SK-N-SH (cell line): ENCODE measurements at regions not wholly inside any gene's neighbourhood (a gene's known extent, or its start where the extent isn't known, plus 50 kb on each side); places are given as distances from the start of the nearest gene placed in this dataset.

ENCODE experiments used
- CTCF ChIA-PET: fragments of 300-600, 350-600 bp; formaldehyde crosslinking; extraction: SDS; loops from one replicate; lab custom pipeline; 2021; lab: Yijun Ruan, JAX
- POLR2A ChIA-PET: fragments of 350-600 bp; sonication (Branson Sonifier 250); formaldehyde crosslinking; extraction: SDS; loops from one replicate; lab custom pipeline; 2020; ENCODE audit warnings: antibody characterized with exemption, inconsistent platforms; lab: Yijun Ruan, JAX
- DNase-seq: peaks from one replicate; pipeline ENCODE4 v3.0.0; 2012
- H2AFZ ChIP-seq: fragments of 200-600 bp; sonication (generic); 2 replicates; pipeline ENCODE4 v1.8.1; 2016; ENCODE audit warnings: antibody characterized with exemption, mild to moderate bottlenecking, low read depth
- H3F3A ChIP-seq: fragments of 200-600 bp; sonication (generic); replicated peaks from 2 replicates; pipeline ENCODE3; 2016; ENCODE audit warnings: antibody characterized with exemption, mild to moderate bottlenecking; ENCODE audit not compliant: insufficient read depth
- H3K27ac ChIP-seq, 2 experiments: fragments of 200-500 bp in 1 of 2; fragments of 200-600 bp in 1 of 2; sonication (Bioruptor generic) in 1 of 2; sonication (generic), shearing (Covaris generic) in 1 of 2; 2 replicates each; pipeline versions ENCODE4 v1.5.1 to v1.6.1; 2014 to 2016; ENCODE audit warnings: low read depth in 2 of 2, inconsistent platforms in 1 of 2, low read length in 1 of 2, mild to moderate bottlenecking in 1 of 2, mixed read lengths in 1 of 2
- H3K27me3 ChIP-seq: fragments of 200-600 bp; sonication (generic), shearing (Covaris generic); 2 replicates; pipeline ENCODE4 v1.6.1; 2016; ENCODE audit warnings: mixed run types; ENCODE audit not compliant: insufficient read depth
- H3K36me3 ChIP-seq, 2 experiments: fragments of 200-500 bp in 1 of 2; fragments of 200-600 bp in 1 of 2; sonication (Bioruptor generic) in 1 of 2; sonication (generic) in 1 of 2; replicated peaks in 1 of 2; 2 replicates each; pipeline versions ENCODE3 to v1.5.1; 2014 to 2016; ENCODE audit warnings: low read length in 1 of 2, mild to moderate bottlenecking in 1 of 2; ENCODE audit not compliant: insufficient read depth in 2 of 2, control insufficient read depth in 1 of 2
- H3K4me1 ChIP-seq, 2 experiments: fragments of 200-500 bp in 1 of 2; fragments of 200-600 bp in 1 of 2; sonication (Bioruptor generic) in 1 of 2; sonication (generic), shearing (Covaris generic) in 1 of 2; 2 replicates each; pipeline versions ENCODE4 v1.5.1 to v1.6.1; 2014 to 2016; ENCODE audit warnings: low read depth in 1 of 2, low read length in 1 of 2, mixed run types in 1 of 2; ENCODE audit not compliant: insufficient read depth in 2 of 2, control insufficient read depth in 1 of 2
- H3K4me2 ChIP-seq: fragments of 200-600 bp; sonication (generic), shearing (Covaris generic); 2 replicates; pipeline ENCODE4 v1.6.1; 2017; ENCODE audit warnings: mixed run types
- H3K4me3 ChIP-seq, 2 experiments: fragments of 200-500 bp in 1 of 2; fragments of 200-600 bp in 1 of 2; sonication (Bioruptor generic) in 1 of 2; sonication (generic), shearing (Covaris generic) in 1 of 2; 2 replicates each; pipeline versions ENCODE4 v1.5.1 to v1.8.1; 2014 to 2016; ENCODE audit warnings: low read depth in 2 of 2, inconsistent platforms in 1 of 2, low read length in 1 of 2, mild to moderate bottlenecking in 1 of 2, mixed read lengths in 1 of 2, moderate library complexity in 1 of 2
- H3K79me2 ChIP-seq: fragments of 200-600 bp; sonication (generic); 2 replicates; pipeline ENCODE4 v1.8.1; 2017; ENCODE audit warnings: mild to moderate bottlenecking; ENCODE audit not compliant: insufficient read depth
- H3K9ac ChIP-seq: fragments of 200-600 bp; sonication (generic); 2 replicates; pipeline ENCODE4 v1.6.1; 2017; ENCODE audit warnings: mixed run types
- H3K9me2 ChIP-seq: fragments of 200-600 bp; sonication (generic); 2 replicates; pipeline ENCODE4 v1.6.1; 2017; ENCODE audit warnings: mixed run types
- H3K9me3 ChIP-seq: fragments of 200-600 bp; sonication (generic); 2 replicates; pipeline ENCODE4 v1.6.1; 2017; ENCODE audit warnings: mixed run types, mild to moderate bottlenecking, moderate library complexity
- H4K20me1 ChIP-seq: fragments of 200-600 bp; sonication (generic); 2 replicates; pipeline ENCODE4 v1.6.1; 2017; ENCODE audit warnings: mild to moderate bottlenecking, mixed run types; ENCODE audit not compliant: insufficient read depth
- CHD2 ChIP-seq: fragments of 150-350 bp; IDR thresholded peaks from 2 replicates; pipeline ENCODE4 v1.6.1; 2018; ENCODE audit warnings: low read length; ENCODE audit not compliant: partially characterized antibody
- CTCF ChIP-seq: fragments of 200-600 bp; sonication (generic); IDR thresholded peaks from 2 replicates; pipeline ENCODE4 v1.6.1; 2017; ENCODE audit warnings: antibody characterized with exemption, mild to moderate bottlenecking, moderate library complexity
- ELF1 ChIP-seq: IDR thresholded peaks from 2 replicates; pipeline ENCODE4 v1.4.0; 2012
- FOXJ3 ChIP-seq: sonication (generic); formaldehyde crosslinking; IDR thresholded peaks from 2 replicates; pipeline ENCODE4 v1.5.1; 2020; ENCODE audit warnings: mild to moderate bottlenecking, missing genetic modification reagents
- FOXM1 ChIP-seq: IDR thresholded peaks from 2 replicates; pipeline ENCODE4 v1.4.0; 2012; ENCODE audit warnings: low read depth, mild to moderate bottlenecking
- GABPA ChIP-seq: IDR thresholded peaks from 2 replicates; pipeline ENCODE4 v1.4.0; 2012; ENCODE audit warnings: low read depth, mild to moderate bottlenecking
- MEF2A ChIP-seq: IDR thresholded peaks from 2 replicates; pipeline ENCODE4 v1.4.0; 2012; ENCODE audit warnings: low read depth, borderline replicate concordance
- MXI1 ChIP-seq: IDR thresholded peaks from 2 replicates; pipeline ENCODE4 v1.6.1; 2012; ENCODE audit warnings: mild to moderate bottlenecking, low read depth, low read length, improper control_type of control experiment
- NFIC ChIP-seq: IDR thresholded peaks from 2 replicates; pipeline ENCODE4 v1.4.0; 2012; ENCODE audit warnings: borderline replicate concordance
- NRF1 ChIP-seq: IDR thresholded peaks from 2 replicates; pipeline ENCODE4 v1.6.1; 2012; ENCODE audit warnings: low read depth, mild to moderate bottlenecking, low read length
- PBX3 ChIP-seq: IDR thresholded peaks from 2 replicates; pipeline ENCODE4; 2012
- POLR2AphosphoS5 ChIP-seq: IDR thresholded peaks from 2 replicates; pipeline ENCODE4 v1.6.1; 2012; ENCODE audit warnings: low read depth, low read length
- RAD21 ChIP-seq: IDR thresholded peaks from 2 replicates; pipeline ENCODE4 v1.6.1; 2012; ENCODE audit warnings: mild to moderate bottlenecking, low read length
- RXRA ChIP-seq: IDR thresholded peaks from 2 replicates; pipeline ENCODE4 v1.4.0; 2012; ENCODE audit warnings: low read depth, mild to moderate bottlenecking, borderline replicate concordance
- TCF12 ChIP-seq: IDR thresholded peaks from 2 replicates; pipeline ENCODE4 v1.4.0; 2012
- TEAD4 ChIP-seq: IDR thresholded peaks from 2 replicates; pipeline ENCODE4 v1.4.0; 2012; ENCODE audit warnings: mild to moderate bottlenecking, borderline replicate concordance; ENCODE audit not compliant: insufficient read depth
- USF2 ChIP-seq: fragments of 150-350 bp; IDR thresholded peaks from 2 replicates; pipeline ENCODE4 v1.6.1; 2017; ENCODE audit warnings: antibody characterized with exemption, low read length, low read depth, borderline replicate concordance
- YY1 ChIP-seq: IDR thresholded peaks from 2 replicates; pipeline ENCODE4 v1.4.0; 2012; ENCODE audit warnings: low read depth, mild to moderate bottlenecking
- WGBS: methylation state at CpG from one replicate; pipeline ENCODE4 v1.1.6; 2017; ENCODE audit warnings: low lambda C conversion rate; 5-methylcytosine and 5-hydroxymethylcytosine counted together
- TF ChIP-seq, protein P1 (sequence below): fragments of 150-350 bp; IDR thresholded peaks from 2 replicates; pipeline ENCODE4 v1.6.1; 2016; ENCODE audit warnings: mild to moderate bottlenecking, low read depth, low read length
- TF ChIP-seq, protein P2 (sequence below): IDR thresholded peaks from 2 replicates; pipeline ENCODE4 v1.4.0; 2012; ENCODE audit warnings: low read depth

GRCh38 chr9:23081377-23081776 is 634.8 kb downstream of the DMRTA1 start:
- Histone ChIP-seq H3F3A (no peaks in the 10 kb centered on the region), H3K36me3 (no peaks in the 10 kb centered on the region), H3K79me2 (no peaks in the 10 kb centered on the region), H3K27ac (no peak overlapping the region), H3K9ac (no peak overlapping the region), H3K4me1 (peaks cover 0 to 7% of the 10 kb centered on the region in 2 experiments; a peak in 1 of 4 replicates), H3K27me3 (no peaks in the 10 kb centered on the region), H3K9me2 (no peaks in the 10 kb centered on the region; the same call in 1 of the 2 replicates), H3K4me2 (no peak overlapping the region), H3K9me3 (no peaks in the 10 kb centered on the region), H4K20me1 (no peaks in the 10 kb centered on the region), H3K4me3 (no peak overlapping the region), H2AFZ (no peak overlapping the region)
- ChIA-PET CTCF (no interaction called here), POLR2A (no interaction called here)
- no peak for DNase-seq
- TF ChIP-seq CHD2 (no peak), TCF12 (no peak), RXRA (no peak), MXI1 (no peak), MEF2A (no peak), USF2 (no peak), YY1 (no peak), POLR2AphosphoS5 (no peak), PBX3 (no peak), NFIC (no peak), ELF1 (no peak), FOXM1 (no peak), FOXJ3 (CRISPR knock-in tag) (no peak), TEAD4 (no peak), NRF1 (no peak)
- TF ChIP-seq, protein P1, sequence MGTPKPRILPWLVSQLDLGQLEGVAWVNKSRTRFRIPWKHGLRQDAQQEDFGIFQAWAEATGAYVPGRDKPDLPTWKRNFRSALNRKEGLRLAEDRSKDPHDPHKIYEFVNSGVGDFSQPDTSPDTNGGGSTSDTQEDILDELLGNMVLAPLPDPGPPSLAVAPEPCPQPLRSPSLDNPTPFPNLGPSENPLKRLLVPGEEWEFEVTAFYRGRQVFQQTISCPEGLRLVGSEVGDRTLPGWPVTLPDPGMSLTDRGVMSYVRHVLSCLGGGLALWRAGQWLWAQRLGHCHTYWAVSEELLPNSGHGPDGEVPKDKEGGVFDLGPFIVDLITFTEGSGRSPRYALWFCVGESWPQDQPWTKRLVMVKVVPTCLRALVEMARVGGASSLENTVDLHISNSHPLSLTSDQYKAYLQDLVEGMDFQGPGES = no peak
- TF ChIP-seq, protein P2, sequence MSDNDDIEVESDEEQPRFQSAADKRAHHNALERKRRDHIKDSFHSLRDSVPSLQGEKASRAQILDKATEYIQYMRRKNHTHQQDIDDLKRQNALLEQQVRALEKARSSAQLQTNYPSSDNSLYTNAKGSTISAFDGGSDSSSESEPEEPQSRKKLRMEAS = no peak
- WGBS = 11% methylated on average over 5 of the region's 5 CpGs

DNA sequence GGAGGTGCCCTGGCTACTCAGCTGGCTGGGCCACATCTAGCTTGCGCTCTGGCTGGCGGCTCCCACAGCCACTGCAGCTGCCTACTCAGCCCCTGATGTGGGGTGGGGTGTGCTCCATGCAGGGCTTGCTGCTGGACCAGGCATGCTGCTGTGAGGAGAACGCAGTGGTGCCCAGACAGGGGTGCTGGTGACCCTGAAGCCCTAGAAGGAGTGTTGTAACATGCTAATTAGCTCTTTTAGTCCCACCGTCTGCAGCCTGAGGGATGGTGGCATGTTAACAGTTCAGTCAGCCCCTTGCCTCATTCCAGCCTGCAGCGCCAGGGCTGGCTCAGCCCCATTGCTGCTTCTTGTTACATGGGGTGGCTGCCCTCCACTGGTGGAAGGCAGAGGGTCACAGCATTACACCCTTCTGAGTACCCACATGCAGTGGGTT is 642.3 kb downstream of the DMRTA1 start:
- no peak for TF ChIP-seq GABPA
- peak; percentile 44 for TF ChIP-seq RAD21
- TF ChIP-seq CTCF = peak; percentile 53
- no peak for DNase-seq
- no peak overlapping the region for H2AFZ ChIP-seq

More for the DNA sequence above, 642.3 kb downstream of the DMRTA1 start:
- H3K4me3 ChIP-seq = no peak overlapping the region
- no peak overlapping the region for H3K9ac ChIP-seq
- H3K4me1 ChIP-seq = no peaks in the 10 kb centered on the region
- CTCF ChIA-PET = interaction anchor here (1.1 kb wide), 1 partner anchor 23 kb away, joined by 3 read pairs; no protein-coding TSS in a partner anchor
- H3K27ac ChIP-seq = no peak overlapping the region
- no peaks in the 10 kb centered on the region for H3K36me3 ChIP-seq
- 17% methylated on average over 2 of the region's 5 CpGs for WGBS
- POLR2A ChIA-PET = no interaction called here
- H3K9me2 ChIP-seq = no peaks in the 10 kb centered on the region
- H4K20me1 ChIP-seq = no peaks in the 10 kb centered on the region
- H3K4me2 ChIP-seq = no peak overlapping the region
- no peaks in the 10 kb centered on the region for H3F3A ChIP-seq
- H3K9me3 ChIP-seq = no peaks in the 10 kb centered on the region
- no peaks in the 10 kb centered on the region for H3K79me2 ChIP-seq
- no peaks in the 10 kb centered on the region; the same call in 1 of the 2 replicates for H3K27me3 ChIP-seq
